NT2/D1 (cell line): ENCODE measurements at regions not wholly inside any gene's neighbourhood (a gene's known extent, or its start where the extent isn't known, plus 50 kb on each side); places are given as distances from the start of the nearest gene placed in this dataset.

ENCODE experiments used
- SUZ12 ChIP-seq: IDR thresholded peaks from 2 replicates; pipeline ENCODE4 v1.6.1; 2011; ENCODE audit not compliant: insufficient read length, insufficient read depth; ENCODE audit errors: extremely low read depth
- YY1 ChIP-seq: IDR thresholded peaks from 2 replicates; pipeline ENCODE4 v1.6.1; 2011; ENCODE audit not compliant: insufficient read length, insufficient read depth
- ZNF274 ChIP-seq: IDR thresholded peaks from 2 replicates; pipeline ENCODE4 v1.6.1; 2011; ENCODE audit warnings: mild to moderate bottlenecking, low read depth, low read length

DNA sequence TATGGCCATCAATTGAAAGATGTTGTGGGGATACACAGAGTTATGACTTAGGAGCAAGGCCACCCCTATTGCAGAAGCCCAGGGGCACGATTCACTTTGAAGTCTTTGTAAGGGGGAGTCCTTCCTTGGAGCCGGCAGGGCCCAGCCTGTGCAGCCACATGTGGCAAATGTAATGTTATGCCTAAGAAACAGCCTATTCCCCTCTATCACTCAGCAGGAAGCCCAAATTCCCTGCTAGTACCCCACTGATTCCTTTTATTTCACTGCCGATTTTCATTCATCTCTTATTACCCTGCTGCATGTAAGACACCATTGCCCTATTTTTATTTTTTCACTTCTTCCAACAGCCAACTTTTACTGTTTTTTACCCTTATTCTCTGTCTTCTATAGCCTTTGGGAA is 233.2 kb downstream of the PMP22 start:
- no peak for TF ChIP-seq YY1
- TF ChIP-seq ZNF274, result no peak
- TF ChIP-seq SUZ12, result no peak
